ENCODE measurements at regions not wholly inside any gene's neighbourhood (a gene's known extent, or its start where the extent isn't known, plus 50 kb on each side); places are given as distances from the start of the nearest gene placed in this dataset.

GRCh38 chr9:108219664-108220063 is 636.1 kb downstream of the ACTL7B start:
- H3K4me1 ChIP-seq (replicated peaks in 1 of 2), result no peaks in the 10 kb centered on the region
- H3K27ac ChIP-seq, result no peak overlapping the region
- H3K36me3 ChIP-seq (replicated peaks in 1 of 2), result no peaks in the 10 kb centered on the region
- H3K4me3 ChIP-seq, result no peak overlapping the region
- H3K9me3 ChIP-seq (replicated peaks in 1 of 3), result no peaks in the 10 kb centered on the region
- 53 to 80% (median 68%) methylated on average over 4 of the region's 4 CpGs for WGBS, 4 donors
- intact Hi-C loops (cut with DNase I), result no loop called here
- TF ChIP-seq POLR2A (IDR thresholded peaks at IDR 0.05), result no peak
- no peak for TF ChIP-seq CTCF (IDR thresholded peaks at IDR 0.05)
- no peaks in the 10 kb centered on the region for H3K27me3 ChIP-seq
- DNase-seq, result no peak

GRCh38 chr9:108217431-108218349 is 638.1 kb downstream of the ACTL7B start:
- Histone ChIP-seq H3K36me3 (replicated peaks in 1 of 2) (no peaks in the 10 kb centered on the region), H3K4me3 (no peak overlapping the region), H3K4me1 (replicated peaks in 1 of 2) (no peaks in the 10 kb centered on the region), H3K9me3 (replicated peaks in 1 of 3) (no peaks in the 10 kb centered on the region), H3K27me3 (no peaks in the 10 kb centered on the region), H3K27ac (no peak overlapping the region)
- 58 to 66% (median 64%) methylated on average over 12 of the region's 12 CpGs for WGBS, 4 donors
- intact Hi-C loops (cut with DNase I), result no loop called here
- DNase-seq, result no peak
- TF ChIP-seq POLR2A (IDR thresholded peaks at IDR 0.05) (no peak), CTCF (IDR thresholded peaks at IDR 0.05) (no peak)

GRCh38 chr9:108213511-108213910 is 642.3 kb downstream of the ACTL7B start:
- H3K9me3 ChIP-seq (replicated peaks in 1 of 3), result no peaks in the 10 kb centered on the region
- no peak for DNase-seq
- TF ChIP-seq CTCF (IDR thresholded peaks at IDR 0.05), result no peak
- TF ChIP-seq POLR2A (IDR thresholded peaks at IDR 0.05), result no peak
- no peak overlapping the region for H3K4me3 ChIP-seq
- no peaks in the 10 kb centered on the region for H3K36me3 ChIP-seq (replicated peaks in 1 of 2)
- H3K27me3 ChIP-seq, result no peaks in the 10 kb centered on the region
- no peak overlapping the region for H3K27ac ChIP-seq
- WGBS, 4 donors, result 45 to 59% (median 52%) methylated on average over 2 of the region's 2 CpGs
- no peaks in the 10 kb centered on the region for H3K4me1 ChIP-seq (replicated peaks in 1 of 2)
- intact Hi-C loops (cut with DNase I), result no loop called here

- Histone ChIP-seq H3K9me3 (replicated peaks in 1 of 3) (no peaks in the 10 kb centered on the region), H3K27ac (no peak overlapping the region), H3K4me3 (no peak overlapping the region), H3K36me3 (replicated peaks in 1 of 2) (no peaks in the 10 kb centered on the region), H3K4me1 (replicated peaks in 1 of 2) (no peaks in the 10 kb centered on the region), H3K27me3 (no peaks in the 10 kb centered on the region)
- TF ChIP-seq POLR2A (IDR thresholded peaks at IDR 0.05) (no peak), CTCF (IDR thresholded peaks at IDR 0.05) (no peak)
- DNase-seq, result no peak
- WGBS, 4 donors, result 80 to 88% (median 84%) methylated on average over 4 of the region's 4 CpGs
- intact Hi-C loops (cut with DNase I), result no loop called here
Observed at GRCh38 chr9:108212184-108212583, 643.6 kb downstream of the ACTL7B start.

Data from adrenal gland (tissue), 9 donors.